Activated CD4-positive, alpha-beta T cell treated with anti-CD3 and anti-CD28 coated beads, Interleukin-2, amount 50 U/mL, for 24 hours (primary cell): ENCODE measurements at regions not wholly inside any gene's neighbourhood (a gene's known extent, or its start where the extent isn't known, plus 50 kb on each side); places are given as distances from the start of the nearest gene placed in this dataset.

Experiments
- DNase-seq, 2 donors: peaks; one replicate each; pipeline ENCODE4 v3.0.0-alpha.2; 2020; ENCODE audit warnings: low read depth in 1 of 2, low spot score in 1 of 2

- DNase-seq, result no peak
Measured at GRCh38 chr6:44660561-44661220, 273.2 kb downstream of the CDC5L start.

DNA sequence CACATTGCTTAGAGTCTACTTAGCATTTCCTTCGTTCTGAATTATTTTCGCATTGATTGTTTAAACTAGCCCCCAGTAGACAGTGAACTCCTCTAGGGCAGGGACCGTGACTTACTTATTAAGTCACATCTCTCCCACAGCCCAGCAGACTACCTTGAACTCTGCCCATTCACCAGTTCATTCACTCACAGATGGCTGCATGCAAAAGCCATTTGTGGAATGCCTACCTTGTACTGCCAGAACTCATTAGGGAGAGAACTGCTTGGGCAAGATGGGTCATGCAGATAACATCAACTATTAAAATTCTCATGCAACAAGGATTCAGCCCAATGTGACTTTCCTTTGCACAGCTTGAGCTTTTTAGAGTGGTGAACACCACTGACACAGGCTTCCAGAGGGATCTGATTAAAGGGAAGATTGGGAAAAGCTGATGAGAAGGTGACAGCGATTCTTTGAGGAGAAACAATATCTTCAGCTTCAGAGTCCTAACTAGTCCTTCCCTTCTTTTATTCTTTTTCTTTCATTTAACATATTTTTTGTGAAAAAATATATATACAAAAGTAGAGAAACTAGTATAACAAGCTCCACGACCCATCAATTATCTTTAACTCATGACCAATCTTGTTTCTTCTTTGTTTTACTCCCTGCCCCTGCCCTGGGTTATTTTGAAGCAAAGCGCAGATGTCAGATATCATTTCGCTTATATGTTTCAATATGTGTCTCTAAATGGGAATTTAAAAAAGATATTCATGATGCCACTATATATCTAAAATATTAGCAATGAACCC is 273.9 kb downstream of the CDC5L start:
- DNase-seq, result no peak

DNA sequence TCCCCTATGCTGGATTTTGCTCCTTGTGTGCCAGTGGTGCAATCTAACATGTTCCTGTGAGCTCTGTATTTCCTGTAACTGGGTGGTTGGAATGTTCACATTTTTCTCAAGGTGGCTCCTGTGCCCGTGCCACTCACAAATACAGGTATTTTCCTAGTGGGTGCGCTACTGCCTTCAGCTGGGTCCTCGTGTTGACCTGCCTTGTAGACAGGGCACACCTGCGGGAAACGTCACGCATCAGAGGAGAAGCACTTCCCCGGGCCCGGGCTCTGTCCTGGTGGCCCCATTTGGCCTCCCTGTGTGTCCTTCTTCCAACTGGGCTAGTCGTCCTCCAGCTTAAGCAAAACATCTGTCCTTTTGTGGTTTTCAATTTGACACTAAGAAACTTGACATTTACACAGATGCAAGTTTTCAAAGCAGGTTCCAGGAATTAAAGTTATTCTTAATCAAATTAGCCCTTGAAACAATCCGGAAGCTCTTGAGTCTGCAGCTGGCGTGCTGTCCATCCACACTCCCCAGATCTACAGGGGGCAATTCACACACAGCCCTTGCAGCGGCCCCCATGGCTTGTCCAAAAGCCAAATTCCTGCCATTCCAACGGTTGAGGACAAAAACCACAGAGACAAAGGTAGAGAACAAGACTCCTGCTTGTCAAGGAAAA is 275.1 kb downstream of the CDC5L start:
- DNase-seq, result no peak

GRCh38 chr6:44663860-44664634 is 276.5 kb downstream of the CDC5L start:
- no peak for DNase-seq

- no peak for DNase-seq
Measured at GRCh38 chr6:44664716-44665115, 277.2 kb downstream of the CDC5L start.

DNA sequence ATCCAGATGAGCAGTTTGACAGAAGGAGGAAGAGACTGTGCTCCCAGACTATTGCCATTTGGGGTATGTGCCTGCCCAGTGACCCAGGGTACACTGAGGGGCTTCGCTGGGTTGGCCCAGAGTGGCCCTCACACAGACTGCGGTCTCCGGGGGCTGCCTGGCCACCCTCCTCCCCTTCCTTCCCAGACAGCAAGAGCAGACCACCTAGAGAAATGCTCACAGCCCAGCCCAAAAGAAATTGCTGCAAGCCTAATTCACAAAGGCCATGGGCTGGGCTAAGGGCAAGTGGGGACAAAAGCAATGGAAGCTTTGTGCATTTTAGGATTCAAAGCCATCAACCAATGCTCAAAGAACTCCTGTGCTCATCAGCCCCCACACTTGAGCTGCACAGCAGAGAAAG is 277.6 kb downstream of the CDC5L start:
- no peak for DNase-seq

DNA sequence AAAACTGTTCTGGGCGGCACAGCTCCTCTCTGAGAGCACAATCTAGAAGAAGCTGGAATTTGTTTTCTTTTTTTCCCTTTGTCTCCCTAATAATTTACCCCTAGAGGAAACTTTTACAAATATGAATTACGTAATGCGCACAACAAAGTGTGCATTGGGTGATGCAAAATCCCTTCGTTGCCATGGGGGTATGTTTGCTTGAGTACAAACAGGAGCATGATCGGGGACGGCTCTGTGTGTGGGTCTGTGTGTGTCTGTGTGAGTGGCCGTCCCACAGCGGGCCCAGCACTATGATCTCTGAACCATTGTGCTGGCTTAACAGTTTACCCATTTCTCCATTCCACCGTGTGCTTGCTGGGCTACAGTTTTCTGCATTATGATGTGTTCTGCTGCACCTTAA is 278.2 kb downstream of the CDC5L start:
- no peak for DNase-seq

DNA sequence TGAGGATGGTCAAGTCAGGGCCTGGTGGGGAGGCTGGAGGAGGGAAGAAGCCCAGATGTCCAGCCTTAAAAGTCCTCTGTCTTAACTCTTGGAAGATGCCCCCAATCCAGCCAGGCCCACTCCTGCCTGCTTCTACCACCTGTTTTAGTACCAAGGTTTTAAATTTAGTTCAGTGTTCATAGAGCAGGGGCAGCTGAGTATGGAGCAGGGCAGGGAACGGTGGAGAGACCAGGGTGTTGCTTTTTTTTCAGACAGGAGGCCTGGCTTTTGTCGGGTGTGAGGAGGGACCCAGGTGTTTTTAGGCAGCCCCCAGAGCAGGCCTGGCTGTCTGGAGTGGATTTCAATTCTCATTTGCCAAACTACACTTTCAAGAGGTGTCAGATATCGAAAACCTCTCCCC is 278.8 kb downstream of the CDC5L start:
- DNase-seq, result no peak

DNA sequence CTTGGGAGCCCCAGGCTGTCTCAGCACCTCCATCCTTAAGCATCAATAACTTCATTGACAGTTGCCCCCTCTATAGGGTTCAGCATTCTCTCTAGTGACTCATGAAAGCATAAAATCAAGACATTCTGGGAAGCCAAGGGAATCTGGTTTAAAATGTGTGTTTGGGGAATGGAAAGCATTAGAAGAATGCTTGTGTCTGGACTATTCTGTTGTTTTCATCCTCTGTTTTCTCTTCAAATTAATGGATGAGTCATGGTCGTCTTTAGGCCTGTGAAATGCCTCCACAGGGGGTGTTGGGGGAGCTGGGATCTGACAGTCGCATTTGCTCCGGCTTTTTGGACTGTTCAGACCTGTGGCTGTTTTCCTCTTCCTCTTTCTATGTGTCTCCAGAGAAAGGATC is 279.7 kb downstream of the CDC5L start:
- no peak for DNase-seq

DNA sequence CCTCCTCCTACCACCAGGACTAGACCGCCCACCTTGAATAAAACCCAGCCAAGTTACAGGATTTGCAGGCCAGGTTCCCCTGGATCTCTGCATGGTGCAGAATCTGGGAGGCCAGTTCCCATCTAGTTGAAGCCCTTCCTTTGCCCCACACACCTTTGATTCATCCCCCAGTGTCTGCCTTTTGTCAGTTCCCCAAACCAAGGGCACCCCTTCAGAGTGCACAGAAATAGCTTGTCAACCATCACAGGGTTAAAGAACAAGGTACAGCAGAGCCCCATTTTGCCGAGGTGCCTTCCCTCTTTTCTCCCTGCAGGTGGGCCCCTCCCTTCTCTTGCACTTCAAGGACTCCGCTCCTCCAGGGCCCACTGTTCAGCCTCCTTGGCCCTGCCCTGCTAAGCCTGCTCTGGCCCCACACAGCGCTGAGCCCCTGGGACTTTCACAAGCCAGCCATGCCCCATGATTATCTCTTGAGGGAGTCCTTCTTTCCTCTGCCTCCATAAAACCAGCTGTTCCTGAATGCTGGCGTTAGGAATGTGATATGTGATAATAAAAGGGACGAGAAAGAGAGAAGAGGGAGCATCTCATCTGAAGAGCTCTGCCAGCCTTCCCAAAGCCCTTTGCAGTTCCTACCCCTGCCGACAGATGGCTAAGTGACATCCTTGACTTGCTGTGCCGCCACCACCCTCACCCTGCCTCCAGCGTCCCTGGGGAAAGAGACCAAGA is 280.3 kb downstream of the CDC5L start:
- DNase-seq, result peak in 1 of 2 donors; percentile 9

GRCh38 chr6:44668391-44668930 is 281.0 kb downstream of the CDC5L start:
- no peak for DNase-seq

GRCh38 chr6:44668976-44669934 is 281.7 kb downstream of the CDC5L start:
- DNase-seq, result no peak

- DNase-seq, result no peak
Measured at GRCh38 chr6:44670146-44670545, 282.6 kb downstream of the CDC5L start.

GRCh38 chr6:44671333-44671732 is 283.8 kb downstream of the CDC5L start:
- no peak for DNase-seq

DNA sequence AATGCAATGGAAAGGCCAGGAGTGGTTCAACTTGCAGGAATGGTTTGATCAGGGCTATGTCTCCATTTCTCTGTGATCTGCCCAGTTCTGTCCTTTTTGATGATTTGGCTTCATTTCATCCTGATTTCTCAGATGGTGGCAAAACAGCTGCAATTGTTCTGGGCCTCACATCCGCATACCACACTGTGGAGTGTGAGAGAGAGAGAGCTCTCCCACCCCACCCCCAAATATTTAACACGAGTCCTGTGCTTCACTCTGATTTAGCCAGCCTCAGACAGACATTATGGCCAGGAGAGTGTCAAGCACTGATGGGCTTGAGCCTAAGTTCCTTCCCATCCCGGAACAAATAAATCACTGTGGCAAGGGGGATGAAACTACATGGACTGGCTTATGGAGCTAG is 284.6 kb downstream of the CDC5L start:
- DNase-seq, result no peak

DNA sequence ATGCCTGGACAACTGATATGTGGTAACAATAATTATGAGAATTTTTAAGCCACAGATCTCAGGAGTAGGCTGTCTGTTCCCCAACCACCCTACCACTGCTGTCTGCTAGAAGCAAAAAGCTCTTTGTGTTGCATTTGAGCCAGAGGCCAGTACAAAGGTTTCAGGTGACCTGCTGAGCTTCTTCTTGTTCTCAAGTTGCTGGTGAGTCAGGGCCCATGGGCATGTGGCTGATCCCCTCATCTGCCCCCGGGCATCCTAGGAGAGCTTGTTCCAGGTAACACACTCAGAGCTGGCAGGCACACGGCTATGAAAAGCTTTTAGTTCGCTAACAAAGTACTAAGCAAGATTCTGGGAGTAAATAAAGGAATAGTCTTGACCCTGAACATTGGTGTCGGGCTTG is 285.3 kb downstream of the CDC5L start:
- DNase-seq, result no peak

- DNase-seq, result no peak
Measured at GRCh38 chr6:44674226-44675155, 287.0 kb downstream of the CDC5L start.

DNA sequence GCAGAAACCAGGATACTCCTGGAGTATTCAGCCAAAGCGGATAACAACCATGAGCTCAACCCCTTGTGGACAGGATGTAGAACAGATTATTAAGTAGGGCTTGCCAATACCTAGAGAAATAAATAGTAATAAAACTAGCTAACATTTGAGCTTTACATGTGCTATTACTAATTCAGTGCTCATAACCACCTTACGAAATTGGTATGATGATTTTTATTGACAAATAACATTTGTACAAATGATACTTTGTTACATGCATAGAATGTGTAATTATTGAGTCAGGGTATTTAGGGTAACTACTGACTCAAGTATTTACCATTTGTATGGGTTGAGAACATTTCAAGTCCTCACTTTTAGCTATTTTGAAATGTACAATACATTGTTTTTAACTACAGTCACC is 287.9 kb downstream of the CDC5L start:
- no peak for DNase-seq
